HL-60/S4 treated with retinoic acid at 250 ng/mL for 4 days and 3 days (cell line): ENCODE measurements at regions not wholly inside any gene's neighbourhood (a gene's known extent, or its start where the extent isn't known, plus 50 kb on each side); places are given as distances from the start of the nearest gene placed in this dataset.

Source experiments
- in situ Hi-C: fragments of 300-500 bp; cut with MboI; formaldehyde crosslinking; loops from 2 replicates; pipeline ENCODE4 v1.7.0; 2022; ENCODE audit warnings: low sequenced_read_pairs

- in situ Hi-C loops: no loop called here
Measured at GRCh38 chr9:86464242-86464641, 110.0 kb upstream of the TUT7 start.

GRCh38 chr9:86460216-86461002 lies 106.2 kb upstream of the TUT7 start:
- in situ Hi-C loops: no loop called here

GRCh38 chr9:86459599-86460155 lies 105.5 kb upstream of the TUT7 start:
- in situ Hi-C loops: no loop called here

GRCh38 chr9:86459191-86459590 lies 105.0 kb upstream of the TUT7 start:
- in situ Hi-C loops: no loop called here

- in situ Hi-C loops: no loop called here
Measured at GRCh38 chr9:86458191-86458855, 104.1 kb upstream of the TUT7 start.

- in situ Hi-C loops: no loop called here
Measured at GRCh38 chr9:86456416-86456815, 102.2 kb upstream of the TUT7 start.

- in situ Hi-C loops: no loop called here
Measured at GRCh38 chr9:86454701-86455615, 100.7 kb upstream of the TUT7 start.

- in situ Hi-C loops: no loop called here
Measured at GRCh38 chr9:86452201-86452828, 98.1 kb upstream of the TUT7 start.

GRCh38 chr9:86449246-86449645 lies 95.0 kb upstream of the TUT7 start:
- in situ Hi-C loops: no loop called here

GRCh38 chr9:86445671-86446070 lies 91.5 kb upstream of the TUT7 start:
- in situ Hi-C loops: no loop called here

GRCh38 chr9:86443992-86444391 lies 89.8 kb upstream of the TUT7 start:
- in situ Hi-C loops: no loop called here

- in situ Hi-C loops: no loop called here
Measured at GRCh38 chr9:86434039-86434726, 80.0 kb upstream of the TUT7 start.

GRCh38 chr9:86424251-86424891 lies 70.2 kb upstream of the TUT7 start:
- in situ Hi-C loops: no loop called here

- in situ Hi-C loops: no loop called here
Measured at GRCh38 chr9:86413971-86414880, 60.0 kb upstream of the TUT7 start.

- in situ Hi-C loops: no loop called here
Measured at GRCh38 chr9:86410281-86410680, 56.1 kb upstream of the TUT7 start.

GRCh38 chr9:86408121-86408520 lies 53.9 kb upstream of the TUT7 start:
- in situ Hi-C loops: no loop called here

GRCh38 chr9:86407022-86407421 lies 52.8 kb upstream of the TUT7 start:
- in situ Hi-C loops: no loop called here

- in situ Hi-C loops: no loop called here
Measured at GRCh38 chr9:86406366-86406765, 52.2 kb upstream of the TUT7 start.

GRCh38 chr9:86405926-86406325 lies 51.7 kb upstream of the TUT7 start:
- in situ Hi-C loops: no loop called here
